ENCODE measurements at regions not wholly inside any gene's neighbourhood (a gene's known extent, or its start where the extent isn't known, plus 50 kb on each side); places are given as distances from the start of the nearest gene placed in this dataset.

GRCh38 chr20:56976336-56976735 is 290.1 kb downstream of the BMP7 start:
- no peaks in the 10 kb centered on the region for H3K9me3 ChIP-seq (ENCODE audit: insufficient read depth, low read length)
- no peaks in the 10 kb centered on the region for H4K20me1 ChIP-seq (ENCODE audit: insufficient read depth, low read length)
- H3K27ac ChIP-seq (ENCODE audit: low read length), result no peak overlapping the region
- H3K27me3 ChIP-seq (ENCODE audit: low read depth, low read length), result peaks cover 69% of the 10 kb centered on the region
- H3K36me3 ChIP-seq (replicated peaks; ENCODE audit: low read depth, low read length), result no peaks in the 10 kb centered on the region
- no peak overlapping the region for H3K4me2 ChIP-seq (ENCODE audit: low read length)
- no peak for TF ChIP-seq EZH2phosphoT487 (IDR thresholded peaks at IDR 0.05; ENCODE audit: low read depth)
- no peak for TF ChIP-seq CTCF (IDR thresholded peaks at IDR 0.05; ENCODE audit: low read depth, low read length)
- peaks cover 8% of the 10 kb centered on the region for H3K4me1 ChIP-seq (ENCODE audit: low read length)
- no peak overlapping the region for H3K9ac ChIP-seq (ENCODE audit: low read length)
- no peak overlapping the region for H2AFZ ChIP-seq (ENCODE audit: low read depth, low read length)
- H3K4me3 ChIP-seq (ENCODE audit: low read length), result no peak overlapping the region
- H3K79me2 ChIP-seq (ENCODE audit: low read length), result no peaks in the 10 kb centered on the region

- H3K27me3 ChIP-seq (ENCODE audit: low read depth, low read length), result peaks cover 56% of the 10 kb centered on the region
- no peak overlapping the region for H2AFZ ChIP-seq (ENCODE audit: low read depth, low read length)
- no peaks in the 10 kb centered on the region for H3K36me3 ChIP-seq (replicated peaks; ENCODE audit: low read depth, low read length)
- no peak overlapping the region for H3K4me3 ChIP-seq (ENCODE audit: low read length)
- no peaks in the 10 kb centered on the region for H4K20me1 ChIP-seq (ENCODE audit: insufficient read depth, low read length)
- no peaks in the 10 kb centered on the region for H3K9me3 ChIP-seq (ENCODE audit: insufficient read depth, low read length)
- no peak overlapping the region for H3K9ac ChIP-seq (ENCODE audit: low read length)
- H3K4me1 ChIP-seq (ENCODE audit: low read length), result peaks cover 8% of the 10 kb centered on the region
- TF ChIP-seq EZH2phosphoT487 (IDR thresholded peaks at IDR 0.05; ENCODE audit: low read depth) (no peak), CTCF (IDR thresholded peaks at IDR 0.05; ENCODE audit: low read depth, low read length) (no peak)
- H3K79me2 ChIP-seq (ENCODE audit: low read length), result no peaks in the 10 kb centered on the region
- no peak overlapping the region for H3K4me2 ChIP-seq (ENCODE audit: low read length)
- no peak overlapping the region for H3K27ac ChIP-seq (ENCODE audit: low read length)
These were observed 288.0 kb downstream of the BMP7 start for GRCh38 chr20:56978475-56978874.

GRCh38 chr20:56979125-56979524 is 287.3 kb downstream of the BMP7 start:
- H3K4me2 ChIP-seq (ENCODE audit: low read length), result no peak overlapping the region
- H3K4me3 ChIP-seq (ENCODE audit: low read length), result no peak overlapping the region
- H4K20me1 ChIP-seq (ENCODE audit: insufficient read depth, low read length), result no peaks in the 10 kb centered on the region
- H3K9me3 ChIP-seq (ENCODE audit: insufficient read depth, low read length), result no peaks in the 10 kb centered on the region
- no peaks in the 10 kb centered on the region for H3K79me2 ChIP-seq (ENCODE audit: low read length)
- TF ChIP-seq EZH2phosphoT487 (IDR thresholded peaks at IDR 0.05; ENCODE audit: low read depth) (no peak), CTCF (IDR thresholded peaks at IDR 0.05; ENCODE audit: low read depth, low read length) (no peak)
- no peaks in the 10 kb centered on the region for H3K36me3 ChIP-seq (replicated peaks; ENCODE audit: low read depth, low read length)
- H3K27me3 ChIP-seq (ENCODE audit: low read depth, low read length), result peaks cover 53% of the 10 kb centered on the region
- H3K4me1 ChIP-seq (ENCODE audit: low read length), result peaks cover 8% of the 10 kb centered on the region
- no peak overlapping the region for H3K9ac ChIP-seq (ENCODE audit: low read length)
- H2AFZ ChIP-seq (ENCODE audit: low read depth, low read length), result no peak overlapping the region
- no peak overlapping the region for H3K27ac ChIP-seq (ENCODE audit: low read length)

- Histone ChIP-seq H3K27me3 (ENCODE audit: low read depth, low read length) (peaks cover 51% of the 10 kb centered on the region), H4K20me1 (ENCODE audit: insufficient read depth, low read length) (no peaks in the 10 kb centered on the region), H3K9me3 (ENCODE audit: insufficient read depth, low read length) (peaks cover 4% of the 10 kb centered on the region; the same call in 1 of the 2 replicates), H3K79me2 (ENCODE audit: low read length) (no peaks in the 10 kb centered on the region), H3K4me2 (ENCODE audit: low read length) (no peak overlapping the region), H3K9ac (ENCODE audit: low read length) (no peak overlapping the region), H3K36me3 (replicated peaks; ENCODE audit: low read depth, low read length) (no peaks in the 10 kb centered on the region), H3K4me3 (ENCODE audit: low read length) (no peak overlapping the region), H3K4me1 (ENCODE audit: low read length) (no peaks in the 10 kb centered on the region), H2AFZ (ENCODE audit: low read depth, low read length) (no peak overlapping the region), H3K27ac (ENCODE audit: low read length) (no peak overlapping the region)
- TF ChIP-seq CTCF (IDR thresholded peaks at IDR 0.05; ENCODE audit: low read depth, low read length) (no peak), EZH2phosphoT487 (IDR thresholded peaks at IDR 0.05; ENCODE audit: low read depth) (no peak)
These were observed 285.1 kb downstream of the BMP7 start for GRCh38 chr20:56981301-56981700.
